OCI-LY1 (cell line): ENCODE measurements at regions not wholly inside any gene's neighbourhood (a gene's known extent, or its start where the extent isn't known, plus 50 kb on each side); places are given as distances from the start of the nearest gene placed in this dataset.

Source experiments
- H2AFZ ChIP-seq: fragments of 200-600 bp; sonication (generic), shearing (Covaris generic); 2 replicates; pipeline ENCODE4 v1.6.0; 2014; ENCODE audit warnings: antibody characterized with exemption, mild to moderate bottlenecking, low read length
- H3F3A ChIP-seq: fragments of 200-600 bp; sonication (generic), shearing (Covaris generic); 2 replicates; pipeline ENCODE4 v1.6.0; 2014; ENCODE audit warnings: mild to moderate bottlenecking, antibody characterized with exemption, low read length, moderate library complexity; ENCODE audit not compliant: insufficient read depth
- H3K27ac ChIP-seq: fragments of 200-600 bp; sonication (generic); 2 replicates; pipeline ENCODE4 v1.5.1; 2014; ENCODE audit warnings: low read length, mixed run types, mild to moderate bottlenecking, low read depth; ENCODE audit not compliant: poor library complexity, severe bottlenecking
- H3K27me3 ChIP-seq: fragments of 200-600 bp; sonication (generic); 2 replicates; pipeline ENCODE4 v1.6.0; 2014; ENCODE audit warnings: antibody characterized with exemption, mild to moderate bottlenecking, low read length, moderate library complexity; ENCODE audit not compliant: insufficient read depth
- H3K36me3 ChIP-seq: fragments of 200-600 bp; sonication (generic); 2 replicates; pipeline ENCODE4 v1.6.1; 2014; ENCODE audit warnings: mild to moderate bottlenecking, antibody characterized with exemption, low read length, moderate library complexity, mixed read lengths; ENCODE audit not compliant: insufficient read depth
- H3K4me1 ChIP-seq: fragments of 200-600 bp; sonication (generic); 2 replicates; pipeline ENCODE4 v1.5.1; 2014; ENCODE audit warnings: mild to moderate bottlenecking, low read length, moderate library complexity; ENCODE audit not compliant: insufficient read depth, severe bottlenecking
- H3K4me2 ChIP-seq: fragments of 200-600 bp; sonication (generic), shearing (Covaris generic); 2 replicates; pipeline ENCODE4 v1.6.1; 2014; ENCODE audit warnings: low read length
- H3K4me3 ChIP-seq: fragments of 200-600 bp; sonication (generic); 2 replicates; pipeline ENCODE4 v1.5.1; 2014; ENCODE audit warnings: low read length, low read depth, mild to moderate bottlenecking, mixed read lengths; ENCODE audit not compliant: poor library complexity, severe bottlenecking
- H3K79me2 ChIP-seq: fragments of 200-600 bp; shearing (Covaris generic); 2 replicates; pipeline ENCODE4 v1.6.1; 2016; ENCODE audit warnings: mixed run types, low read length, mixed read lengths; ENCODE audit not compliant: insufficient read depth
- H3K9ac ChIP-seq: fragments of 200-600 bp; sonication (generic), shearing (Covaris generic); 2 replicates; pipeline ENCODE4 v1.6.1; 2014; ENCODE audit warnings: mild to moderate bottlenecking, low read length, mixed read lengths
- H3K9me2 ChIP-seq: fragments of 200-600 bp; sonication (generic), shearing (Covaris generic); 2 replicates; pipeline ENCODE4 v1.6.1; 2014; ENCODE audit warnings: low read depth, mild to moderate bottlenecking, low read length, mixed read lengths
- H3K9me3 ChIP-seq: fragments of 200-600 bp; shearing (Covaris generic); 2 replicates; pipeline ENCODE4 v1.6.1; 2014; ENCODE audit warnings: low read length, mixed read lengths
- H4K20me1 ChIP-seq: fragments of 200-600 bp; sonication (generic), shearing (Covaris generic); 2 replicates; pipeline ENCODE4 v1.6.0; 2016; ENCODE audit warnings: mild to moderate bottlenecking, low read length; ENCODE audit not compliant: insufficient read depth
- EZH2 ChIP-seq: fragments of 200-600 bp; sonication (generic), shearing (Covaris generic); IDR thresholded peaks from 2 replicates; pipeline ENCODE4 v1.8.0; 2017; ENCODE audit warnings: borderline replicate concordance, mixed run types, mild to moderate bottlenecking, antibody characterized with exemption, low read length, moderate library complexity, mixed read lengths
- TF ChIP-seq, protein P1 (sequence below): fragments of 200-600 bp; sonication (generic), shearing (Covaris generic); IDR thresholded peaks from 2 replicates; pipeline ENCODE4 v1.5.1; 2017; ENCODE audit warnings: mild to moderate bottlenecking, antibody characterized with exemption, low read length, moderate library complexity, mixed read lengths

DNA sequence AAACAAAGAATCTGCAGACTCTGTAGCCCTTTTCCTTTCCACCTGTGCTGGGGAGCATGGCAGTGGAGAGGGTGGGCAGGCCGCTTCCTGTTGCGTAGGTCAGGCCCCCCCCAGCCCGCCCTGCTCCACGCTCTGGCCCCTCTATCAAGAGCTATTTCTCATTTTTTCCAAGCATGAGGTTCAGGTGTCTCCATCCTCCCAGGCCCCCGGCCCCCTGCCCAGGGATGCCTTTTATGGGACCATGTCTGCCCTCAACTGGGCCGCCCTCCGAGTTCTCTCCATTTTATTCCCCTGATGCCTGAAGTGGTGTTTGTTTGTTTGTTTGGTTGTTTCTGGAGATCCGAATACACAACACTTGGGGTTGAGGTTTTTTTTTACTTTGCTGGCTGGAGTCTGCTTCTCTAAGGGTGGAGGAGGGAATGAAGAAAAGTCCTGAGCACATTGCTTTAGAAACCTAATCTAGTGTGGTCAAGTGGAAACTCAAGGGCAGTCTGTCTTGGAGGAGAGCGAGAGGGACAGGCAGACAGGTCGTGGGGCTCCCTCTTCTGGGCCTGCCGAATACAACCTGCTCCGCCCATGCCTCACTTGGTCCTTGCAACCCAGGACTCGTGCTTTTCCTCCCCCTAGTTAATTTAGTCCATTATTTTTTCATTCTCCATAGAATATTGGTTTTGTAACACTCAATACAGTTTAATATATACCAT lies 176.5 kb upstream of the LYSMD4 start:
- no peaks in the 10 kb centered on the region for H3F3A ChIP-seq
- H4K20me1 ChIP-seq = no peaks in the 10 kb centered on the region
- TF ChIP-seq, protein P1, sequence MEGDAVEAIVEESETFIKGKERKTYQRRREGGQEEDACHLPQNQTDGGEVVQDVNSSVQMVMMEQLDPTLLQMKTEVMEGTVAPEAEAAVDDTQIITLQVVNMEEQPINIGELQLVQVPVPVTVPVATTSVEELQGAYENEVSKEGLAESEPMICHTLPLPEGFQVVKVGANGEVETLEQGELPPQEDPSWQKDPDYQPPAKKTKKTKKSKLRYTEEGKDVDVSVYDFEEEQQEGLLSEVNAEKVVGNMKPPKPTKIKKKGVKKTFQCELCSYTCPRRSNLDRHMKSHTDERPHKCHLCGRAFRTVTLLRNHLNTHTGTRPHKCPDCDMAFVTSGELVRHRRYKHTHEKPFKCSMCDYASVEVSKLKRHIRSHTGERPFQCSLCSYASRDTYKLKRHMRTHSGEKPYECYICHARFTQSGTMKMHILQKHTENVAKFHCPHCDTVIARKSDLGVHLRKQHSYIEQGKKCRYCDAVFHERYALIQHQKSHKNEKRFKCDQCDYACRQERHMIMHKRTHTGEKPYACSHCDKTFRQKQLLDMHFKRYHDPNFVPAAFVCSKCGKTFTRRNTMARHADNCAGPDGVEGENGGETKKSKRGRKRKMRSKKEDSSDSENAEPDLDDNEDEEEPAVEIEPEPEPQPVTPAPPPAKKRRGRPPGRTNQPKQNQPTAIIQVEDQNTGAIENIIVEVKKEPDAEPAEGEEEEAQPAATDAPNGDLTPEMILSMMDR = peak; percentile 40; the same call in 1 of the 2 replicates
- TF ChIP-seq EZH2 = no peak
- no peak overlapping the region for H3K27ac ChIP-seq
- no peak overlapping the region for H3K9ac ChIP-seq
- no peak overlapping the region for H3K4me2 ChIP-seq
- no peaks in the 10 kb centered on the region for H3K27me3 ChIP-seq
- H3K9me3 ChIP-seq = no peaks in the 10 kb centered on the region
- H3K36me3 ChIP-seq = no peaks in the 10 kb centered on the region
- no peak overlapping the region for H2AFZ ChIP-seq
- no peaks in the 10 kb centered on the region for H3K9me2 ChIP-seq
- H3K4me1 ChIP-seq = no peaks in the 10 kb centered on the region
- no peak overlapping the region for H3K4me3 ChIP-seq
- no peaks in the 10 kb centered on the region for H3K79me2 ChIP-seq

DNA sequence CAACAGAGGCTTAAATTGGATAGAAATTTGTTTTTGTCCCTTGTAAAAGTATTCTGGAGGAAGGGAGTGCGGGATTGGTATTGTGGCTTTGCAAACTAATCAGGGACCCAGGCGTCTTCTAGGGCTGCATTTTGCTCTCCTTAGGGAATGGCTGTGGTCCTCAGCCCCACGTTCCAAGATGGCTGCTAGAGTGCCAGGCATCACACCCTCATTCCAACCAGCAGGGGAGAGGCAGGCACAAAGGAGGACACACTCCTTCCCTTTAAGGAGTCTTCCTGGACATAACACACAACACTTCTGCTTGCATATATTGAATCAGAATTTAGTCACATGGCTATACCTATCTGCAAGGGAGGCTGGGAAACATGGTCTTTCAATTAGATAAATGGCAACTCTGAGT lies 174.5 kb upstream of the LYSMD4 start:
- Histone ChIP-seq H3K4me2 (no peak overlapping the region), H4K20me1 (no peaks in the 10 kb centered on the region), H3K9ac (no peak overlapping the region), H3F3A (no peaks in the 10 kb centered on the region), H3K9me3 (no peaks in the 10 kb centered on the region), H3K4me3 (no peak overlapping the region), H3K27ac (no peak overlapping the region), H2AFZ (no peak overlapping the region), H3K79me2 (no peaks in the 10 kb centered on the region), H3K9me2 (no peaks in the 10 kb centered on the region), H3K36me3 (no peaks in the 10 kb centered on the region), H3K4me1 (no peaks in the 10 kb centered on the region), H3K27me3 (no peaks in the 10 kb centered on the region)
- TF ChIP-seq, protein P1 = no peak
- no peak for TF ChIP-seq EZH2

DNA sequence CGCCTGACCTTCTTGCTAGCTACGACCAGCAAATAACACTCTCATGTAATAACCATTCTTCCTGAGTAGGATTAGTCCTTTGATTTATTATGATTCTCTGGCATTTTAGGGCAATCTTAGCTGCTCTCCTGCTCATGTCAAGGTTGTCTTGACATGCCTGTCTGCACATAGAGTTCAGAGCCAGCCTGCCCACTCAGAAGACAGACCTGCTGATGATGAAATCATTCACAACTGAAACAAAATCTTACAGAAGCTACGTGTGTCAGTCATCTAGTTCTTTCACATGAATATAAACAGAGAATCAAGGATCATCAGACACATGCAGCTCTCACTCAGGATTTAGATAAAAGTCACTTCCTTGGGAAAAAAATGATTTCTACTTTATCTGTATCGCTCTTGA lies 173.6 kb upstream of the LYSMD4 start:
- no peaks in the 10 kb centered on the region for H3K27me3 ChIP-seq

More for the DNA sequence above, 173.6 kb upstream of the LYSMD4 start:
- H4K20me1 ChIP-seq = no peaks in the 10 kb centered on the region
- TF ChIP-seq EZH2 = no peak
- TF ChIP-seq, protein P1 = no peak
- H3K9ac ChIP-seq = no peak overlapping the region
- H3K27ac ChIP-seq = no peak overlapping the region
- no peaks in the 10 kb centered on the region for H3K4me1 ChIP-seq
- no peaks in the 10 kb centered on the region for H3K9me3 ChIP-seq
- H3K4me3 ChIP-seq = no peak overlapping the region
- no peaks in the 10 kb centered on the region for H3K36me3 ChIP-seq
- no peak overlapping the region for H2AFZ ChIP-seq
- no peaks in the 10 kb centered on the region for H3K79me2 ChIP-seq
- no peaks in the 10 kb centered on the region for H3K9me2 ChIP-seq
- no peak overlapping the region for H3K4me2 ChIP-seq
- H3F3A ChIP-seq = no peaks in the 10 kb centered on the region
